GM12865 (cell line): ENCODE measurements at regions not wholly inside any gene's neighbourhood (a gene's known extent, or its start where the extent isn't known, plus 50 kb on each side); places are given as distances from the start of the nearest gene placed in this dataset.

Source experiments
- DNase-seq: peaks from one replicate; pipeline ENCODE4 v3.0.0; 2010; ENCODE audit warnings: low read depth
- H3K4me3 ChIP-seq: 2 replicates; pipeline ENCODE4 v1.5.1; 2011; ENCODE audit warnings: mild to moderate bottlenecking, low read depth, low read length, control low read depth
- CTCF ChIP-seq: IDR thresholded peaks from 2 replicates; pipeline ENCODE4 v1.5.1; 2011; ENCODE audit warnings: low read length, control low read depth, low read depth, inconsistent platforms; ENCODE audit not compliant: insufficient read depth; ENCODE audit errors: missing control alignments

- H3K4me3 ChIP-seq: no peak overlapping the region
- TF ChIP-seq CTCF: no peak
- DNase-seq: no peak
Observed at GRCh38 chr1:22325531-22326371, 125.9 kb upstream of the ZBTB40 start.

GRCh38 chr1:22326372-22326915 is 125.2 kb upstream of the ZBTB40 start:
- no peak for TF ChIP-seq CTCF
- no peak for DNase-seq
- no peak overlapping the region for H3K4me3 ChIP-seq

- H3K4me3 ChIP-seq: no peak overlapping the region
Observed at GRCh38 chr1:22326931-22327330, 124.7 kb upstream of the ZBTB40 start.

GRCh38 chr1:22327411-22327810 is 124.2 kb upstream of the ZBTB40 start:
- no peak for TF ChIP-seq CTCF
- H3K4me3 ChIP-seq: no peak overlapping the region
- no peak for DNase-seq

More at GRCh38 chr1:22326931-22327330, 124.7 kb upstream of the ZBTB40 start:
- DNase-seq: no peak
- TF ChIP-seq CTCF: no peak

- H3K4me3 ChIP-seq: no peak overlapping the region
- no peak for DNase-seq
- no peak for TF ChIP-seq CTCF
Observed at GRCh38 chr1:22328331-22329147, 123.1 kb upstream of the ZBTB40 start.

GRCh38 chr1:22329148-22329515 is 122.5 kb upstream of the ZBTB40 start:
- DNase-seq: no peak
- H3K4me3 ChIP-seq: no peak overlapping the region
- TF ChIP-seq CTCF: no peak
